ENCODE measurements at regions not wholly inside any gene's neighbourhood (a gene's known extent, or its start where the extent isn't known, plus 50 kb on each side); places are given as distances from the start of the nearest gene placed in this dataset.
"Not testable (repeated sequence)": the region's sequence is repeated elsewhere in the genome, so short reads cannot be mapped to it uniquely, and the experiment has no call there.

DNA sequence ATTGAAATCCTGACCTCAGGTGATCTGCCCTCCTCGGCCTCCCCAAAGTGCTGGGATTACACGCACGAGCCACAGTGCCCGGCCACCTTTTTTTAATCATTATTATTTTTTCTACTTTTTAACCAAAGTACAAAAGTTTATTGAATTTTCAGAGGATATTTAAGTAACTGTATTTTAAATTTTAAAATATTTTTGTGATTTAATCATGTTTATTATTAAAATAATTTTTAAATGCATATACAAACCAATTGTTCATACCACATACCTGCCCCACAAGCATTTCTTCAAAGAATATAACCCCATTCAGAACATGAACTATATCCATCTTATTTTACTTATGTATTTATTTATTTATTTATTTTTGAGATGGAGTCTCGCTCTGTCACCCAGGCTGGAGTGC, 163.6 kb upstream of the MAP2 start:
- no peaks in the 10 kb centered on the region for H3K36me3 ChIP-seq
- H3K27ac ChIP-seq: no peak overlapping the region
- H3K9me3 ChIP-seq: no peaks in the 10 kb centered on the region
- H3K4me1 ChIP-seq: no peaks in the 10 kb centered on the region
- intact Hi-C loops (cut with DNase I): no loop called here
- no peak overlapping the region for H3K4me3 ChIP-seq
- ATAC-seq (no peak), DNase-seq (no peak)
- TF ChIP-seq, protein P1, sequence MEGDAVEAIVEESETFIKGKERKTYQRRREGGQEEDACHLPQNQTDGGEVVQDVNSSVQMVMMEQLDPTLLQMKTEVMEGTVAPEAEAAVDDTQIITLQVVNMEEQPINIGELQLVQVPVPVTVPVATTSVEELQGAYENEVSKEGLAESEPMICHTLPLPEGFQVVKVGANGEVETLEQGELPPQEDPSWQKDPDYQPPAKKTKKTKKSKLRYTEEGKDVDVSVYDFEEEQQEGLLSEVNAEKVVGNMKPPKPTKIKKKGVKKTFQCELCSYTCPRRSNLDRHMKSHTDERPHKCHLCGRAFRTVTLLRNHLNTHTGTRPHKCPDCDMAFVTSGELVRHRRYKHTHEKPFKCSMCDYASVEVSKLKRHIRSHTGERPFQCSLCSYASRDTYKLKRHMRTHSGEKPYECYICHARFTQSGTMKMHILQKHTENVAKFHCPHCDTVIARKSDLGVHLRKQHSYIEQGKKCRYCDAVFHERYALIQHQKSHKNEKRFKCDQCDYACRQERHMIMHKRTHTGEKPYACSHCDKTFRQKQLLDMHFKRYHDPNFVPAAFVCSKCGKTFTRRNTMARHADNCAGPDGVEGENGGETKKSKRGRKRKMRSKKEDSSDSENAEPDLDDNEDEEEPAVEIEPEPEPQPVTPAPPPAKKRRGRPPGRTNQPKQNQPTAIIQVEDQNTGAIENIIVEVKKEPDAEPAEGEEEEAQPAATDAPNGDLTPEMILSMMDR (IDR thresholded peaks at IDR 0.05): no peak
- no peaks in the 10 kb centered on the region for H3K27me3 ChIP-seq (ENCODE audit: low read depth)

DNA sequence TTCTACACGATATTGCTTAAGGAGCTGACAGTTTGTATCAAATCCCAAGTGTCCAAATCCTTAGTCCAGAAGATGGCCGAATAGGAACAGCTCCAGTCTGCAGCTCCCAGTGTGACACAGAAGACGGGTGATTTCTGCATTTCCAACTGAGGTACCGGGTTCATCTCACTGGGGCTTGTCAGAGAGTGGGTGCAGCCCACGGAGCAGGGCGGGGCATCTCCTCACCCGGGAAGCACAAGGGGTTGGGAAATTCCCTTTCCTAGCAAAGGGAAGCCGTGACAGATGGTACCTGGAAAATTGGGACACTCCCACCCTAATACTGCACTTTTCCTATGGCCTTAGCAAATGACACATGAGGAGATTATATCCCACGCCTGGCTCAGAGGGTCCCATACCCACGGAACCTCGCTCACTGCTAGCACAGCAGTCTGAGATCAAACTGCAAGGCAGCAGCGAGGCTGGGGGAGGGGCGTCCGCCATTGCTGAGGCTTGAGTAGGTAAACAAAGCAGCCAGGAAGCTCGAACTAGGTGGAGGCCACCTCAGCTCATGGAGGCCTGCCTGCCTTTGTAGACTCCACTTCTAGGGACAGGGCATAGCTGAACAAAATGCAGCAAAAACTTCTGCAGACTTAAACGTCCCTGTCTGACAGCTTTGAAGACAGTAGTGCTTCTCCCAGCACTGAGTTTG, 162.3 kb upstream of the MAP2 start:
- H3K4me3 ChIP-seq; H3K4me1 ChIP-seq; H3K27me3 ChIP-seq (ENCODE audit: low read depth); intact Hi-C loops (cut with DNase I); H3K36me3 ChIP-seq; H3K9me3 ChIP-seq; DNase-seq; H3K27ac ChIP-seq; ATAC-seq: not testable (repeated sequence)

DNA sequence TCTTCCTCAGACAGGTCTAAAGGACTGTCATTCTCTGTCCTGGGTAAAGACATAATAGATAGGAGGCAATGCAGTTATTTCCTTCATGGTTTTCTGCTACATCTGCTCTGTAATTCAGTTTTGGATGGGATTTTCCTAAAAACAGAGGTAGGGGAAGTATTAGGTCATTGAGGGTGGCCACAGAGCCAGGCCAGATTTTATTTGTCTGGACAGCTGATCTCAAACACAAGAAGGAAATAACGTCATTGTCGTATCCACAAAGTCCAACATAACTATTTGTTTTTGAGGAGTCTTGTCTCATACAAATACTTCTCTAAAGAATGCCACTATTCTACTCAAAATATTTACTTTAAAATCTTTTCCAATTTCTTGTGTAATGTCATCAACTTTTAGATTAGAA, 154.8 kb upstream of the MAP2 start:
- Histone ChIP-seq H3K4me3 (no peak overlapping the region), H3K27me3 (ENCODE audit: low read depth) (no peaks in the 10 kb centered on the region), H3K9me3 (no peaks in the 10 kb centered on the region), H3K4me1 (no peaks in the 10 kb centered on the region), H3K27ac (no peak overlapping the region), H3K36me3 (no peaks in the 10 kb centered on the region)
- TF ChIP-seq, protein P1 (IDR thresholded peaks at IDR 0.05): no peak
- ATAC-seq (no peak), DNase-seq (no peak)
- intact Hi-C loops (cut with DNase I): no loop called here

DNA sequence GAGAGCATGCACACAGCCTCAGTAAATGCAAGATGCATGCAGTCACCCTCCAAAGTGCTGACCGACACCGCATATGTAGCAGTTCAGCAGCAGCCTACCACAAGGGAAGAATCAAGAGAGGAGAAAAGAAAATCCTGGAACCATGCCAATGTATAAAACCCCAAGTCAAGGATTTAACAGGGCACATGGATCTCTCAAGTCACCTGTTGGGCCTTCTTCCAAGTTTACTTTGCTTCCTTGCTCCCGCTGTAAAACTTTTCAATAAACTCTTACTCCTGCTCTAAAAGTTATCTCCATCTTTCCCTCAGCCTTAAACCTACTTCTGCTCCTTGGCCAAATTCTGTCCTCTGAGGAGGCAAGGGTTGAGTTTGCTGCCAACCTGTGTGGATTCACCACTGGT, 147.8 kb upstream of the MAP2 start:
- Histone ChIP-seq H3K27me3 (ENCODE audit: low read depth) (no peaks in the 10 kb centered on the region), H3K36me3 (no peaks in the 10 kb centered on the region), H3K4me3 (no peak overlapping the region), H3K9me3 (no peaks in the 10 kb centered on the region), H3K4me1 (no peaks in the 10 kb centered on the region), H3K27ac (no peak overlapping the region)
- no peak for ATAC-seq
- DNase-seq: no peak
- TF ChIP-seq, protein P1 (IDR thresholded peaks at IDR 0.05): no peak
- intact Hi-C loops (cut with DNase I): no loop called here

DNA sequence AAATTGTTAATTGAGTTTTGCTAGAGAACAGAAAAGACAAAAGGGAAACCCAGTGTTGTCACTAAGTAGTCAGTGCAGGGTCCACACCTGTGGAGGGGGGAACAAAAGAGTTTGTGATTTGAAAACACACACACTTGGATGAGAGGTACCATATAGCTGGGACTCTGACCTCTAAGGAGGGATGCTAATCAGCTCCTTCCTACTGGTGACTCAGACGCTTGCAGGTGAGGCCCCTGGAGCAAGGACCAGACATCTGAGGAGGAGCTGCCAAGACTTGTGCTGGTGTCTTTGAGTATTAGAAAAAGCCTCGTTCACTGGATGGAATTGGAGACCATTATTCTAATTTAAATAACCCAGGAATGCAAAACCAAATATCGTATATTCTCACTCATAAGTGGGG, 146.4 kb upstream of the MAP2 start:
- Histone ChIP-seq H3K4me3 (no peak overlapping the region), H3K9me3 (no peaks in the 10 kb centered on the region), H3K27me3 (ENCODE audit: low read depth) (no peaks in the 10 kb centered on the region), H3K4me1 (no peaks in the 10 kb centered on the region), H3K36me3 (no peaks in the 10 kb centered on the region), H3K27ac (no peak overlapping the region)
- TF ChIP-seq, protein P1 (IDR thresholded peaks at IDR 0.05): no peak
- ATAC-seq (no peak), DNase-seq (no peak)
- intact Hi-C loops (cut with DNase I): no loop called here

DNA sequence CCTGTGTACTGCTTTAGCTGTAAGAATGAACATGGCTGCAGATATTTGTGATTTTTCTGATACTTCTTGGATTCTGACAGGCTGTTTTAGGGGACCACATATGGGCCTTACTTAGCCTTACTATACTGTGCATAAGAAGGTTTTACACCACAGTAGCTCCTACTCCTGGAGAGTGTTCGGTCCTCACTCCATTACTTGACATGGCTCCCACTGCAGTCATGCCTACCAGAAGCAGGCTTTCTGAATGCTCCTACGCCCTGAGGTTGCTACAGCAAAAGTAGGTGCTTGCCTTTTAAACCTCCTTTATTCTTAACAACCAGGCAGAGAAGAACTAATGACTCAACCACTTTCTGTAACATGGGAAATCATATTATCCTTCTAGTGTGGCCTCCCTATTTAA, 125.2 kb upstream of the MAP2 start:
- intact Hi-C loops (cut with DNase I): no loop called here
- ATAC-seq (no peak), DNase-seq (no peak)
- Histone ChIP-seq H3K9me3 (no peaks in the 10 kb centered on the region), H3K4me1 (no peaks in the 10 kb centered on the region), H3K36me3 (no peaks in the 10 kb centered on the region), H3K27me3 (ENCODE audit: low read depth) (no peaks in the 10 kb centered on the region), H3K27ac (no peak overlapping the region), H3K4me3 (no peak overlapping the region)
- TF ChIP-seq, protein P1 (IDR thresholded peaks at IDR 0.05): no peak

DNA sequence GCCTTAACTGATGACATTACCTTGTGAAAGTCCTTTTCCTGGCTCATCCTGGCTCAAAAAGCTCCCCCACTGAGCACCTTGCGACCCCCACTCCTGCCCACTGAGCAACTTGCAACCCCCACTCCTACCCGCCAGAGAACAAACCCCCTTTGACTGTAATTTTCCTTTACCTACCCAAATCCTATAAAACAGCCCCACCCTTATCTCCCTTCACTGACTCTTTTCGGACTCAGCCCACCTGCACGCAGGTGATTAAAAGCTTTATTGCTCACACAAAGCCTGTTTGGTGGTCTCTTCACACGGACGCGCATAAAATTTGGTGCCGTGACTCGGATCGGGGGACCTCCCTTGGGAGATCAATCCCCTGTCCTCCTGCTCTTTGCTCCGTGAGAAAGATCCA, 124.4 kb upstream of the MAP2 start:
- H3K36me3 ChIP-seq; H3K9me3 ChIP-seq; H3K4me3 ChIP-seq; H3K27me3 ChIP-seq (ENCODE audit: low read depth); intact Hi-C loops (cut with DNase I); ATAC-seq; DNase-seq; H3K4me1 ChIP-seq; H3K27ac ChIP-seq: not testable (repeated sequence)

DNA sequence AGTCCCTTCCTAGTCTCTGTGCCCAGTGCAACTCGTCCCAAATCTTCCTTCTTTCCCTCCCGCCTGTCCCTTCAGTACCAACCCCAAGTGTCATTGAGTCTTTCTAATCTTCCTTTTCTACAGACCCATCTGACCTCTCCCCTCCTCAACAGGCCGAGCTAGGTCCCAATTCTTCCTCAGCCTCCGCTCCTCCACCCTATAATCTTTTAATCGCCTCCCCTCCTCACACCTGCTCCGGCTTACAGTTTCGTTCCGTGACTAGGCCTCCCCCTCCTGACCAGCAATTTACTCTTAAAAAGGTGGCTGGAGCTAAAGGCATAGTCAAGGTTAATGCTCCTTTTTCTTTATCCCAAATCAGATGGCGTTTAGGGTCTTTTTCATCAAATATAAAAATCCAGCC, 123.1 kb upstream of the MAP2 start:
- DNase-seq; intact Hi-C loops (cut with DNase I); H3K27me3 ChIP-seq (ENCODE audit: low read depth): not testable (repeated sequence)

More for the DNA sequence above, 123.1 kb upstream of the MAP2 start:
- H3K4me3 ChIP-seq, ATAC-seq, H3K9me3 ChIP-seq, H3K4me1 ChIP-seq, H3K27ac ChIP-seq, H3K36me3 ChIP-seq: not testable (repeated sequence)
